Heart right ventricle (tissue), 16 donors: ENCODE measurements at regions not wholly inside any gene's neighbourhood (a gene's known extent, or its start where the extent isn't known, plus 50 kb on each side); places are given as distances from the start of the nearest gene placed in this dataset.
A peak's percentile ranks its signal among the peaks of the same experiment; 100 is the strongest.

Source experiments
- ATAC-seq, 8 donors: fragments of 200-7000 bp; cut with Tn5 transposase; one replicate each; pipeline ENCODE4 v1.9.1; 2020; ENCODE audit warnings: mild to moderate bottlenecking in 8 of 8, moderate library complexity in 8 of 8, moderate number of reproducible peaks in 1 of 8
- DNase-seq, 2 donors: peaks; one replicate each; pipeline ENCODE4 v3.0.0-alpha.2; 2020
- H3K27ac ChIP-seq, 10 donors: fragments of 200-600 bp; sonication (generic) in 2 of 10; one replicate each; pipeline versions ENCODE4 v1.5.0 to v1.8.0; 2020 to 2022; ENCODE audit warnings: mild to moderate bottlenecking in 3 of 10
- H3K27me3 ChIP-seq, 7 donors: fragments of 200-600 bp; one replicate each; pipeline ENCODE4 v1.8.0; 2021 to 2022; ENCODE audit warnings: mild to moderate bottlenecking in 2 of 7
- H3K36me3 ChIP-seq, 9 donors: fragments of 200-600 bp; sonication (generic) in 1 of 9; one replicate each; pipeline versions ENCODE4 v1.5.0 to v1.8.0; 2020 to 2022; ENCODE audit warnings: mild to moderate bottlenecking in 2 of 9
- H3K4me1 ChIP-seq, 9 donors: fragments of 200-600 bp; sonication (generic) in 1 of 9; one replicate each; pipeline versions ENCODE4 v1.5.0 to v1.8.0; 2020 to 2022; ENCODE audit warnings: mild to moderate bottlenecking in 4 of 9
- H3K4me3 ChIP-seq, 10 donors: fragments of 200-600 bp; sonication (generic) in 2 of 10; one replicate each; pipeline versions ENCODE4 v1.5.0 to v1.8.0; 2020 to 2022; ENCODE audit warnings: mild to moderate bottlenecking in 7 of 10, moderate library complexity in 2 of 10
- H3K9me3 ChIP-seq, 11 donors: fragments of 200-600 bp in 10 of 11; sonication (generic) in 2 of 11; one replicate each; pipeline versions ENCODE4 v1.5.0 to v1.8.0; 2013 to 2022; ENCODE audit warnings: mild to moderate bottlenecking in 2 of 11, control low read depth in 1 of 11, moderate library complexity in 1 of 11
- CTCF ChIP-seq, 9 donors: fragments of 200-600 bp; sonication (generic) in 2 of 9; IDR thresholded peaks; one replicate each; pipeline versions ENCODE4 v1.5.0 to v1.8.0; 2021 to 2022; ENCODE audit warnings: antibody characterized with exemption in 9 of 9, mild to moderate bottlenecking in 5 of 9, moderate library complexity in 1 of 9
- WGBS, 2 donors: extraction: QIAGEN DNeasy Blood & Tissue Kit; methylation state at CpG; one replicate each; pipeline ENCODE4 v1.1.7; 2013; ENCODE audit warnings: inconsistent platforms in 1 of 2; 5-methylcytosine and 5-hydroxymethylcytosine counted together
- intact Hi-C, 10 donors: fragments of 100-400 bp; cut with DNase I; formaldehyde crosslinking; loops; one replicate each; pipeline versions ENCODE4 v1.11.1 to v1.14.2; 2022
- donor health status: Arrhythmogenic right ventricular cardiomyopathy.
- donor health status: ischemic (EF 13 %, LVEDD 7.1; RV severe dilation, severe dysfunction).
- donor health status: healthy with polysubstance abuse.
- donor health status: DM: no; HTN: yes; CAD: no.
- donor health status: DM: no; HTN: no; CAD: no.
- donor health status: ischemic (EF 25% LVEDD 6.9; RV normal size, moderate dysfunction).
- donor health status: ischemic (EF 25% LVEDD 5.7; RV mildly dilated, moderate dysfunction).
- donor health status: healthy.
- donor health status: DM: yes; HTN: yes; CAD: no.
- donor health status: Ischemic cardiomyopathy.
- donor health status: ischemic (EF 35%, LVEDD 5.7; RV mildly dilated, moderate dysfunction).
- donor health status: nonischemic (EF 11% LVEDD 7.7; RV severe dilation, severe dysfunction).
- donor health status: DM: yes; HTN: yes; CAD: no.
- donor health status: PGD.
- donor health status: ischemic (EF 29% LVEDD 5.4; RV normal size, mild dysfunction).
- donor health status: nonischemic (EF 23%, LVEDD 6.1; RV moderate dilation, normal function).

- no peak for TF ChIP-seq CTCF (IDR thresholded peaks at IDR 0.05)
- Histone ChIP-seq H3K4me3 (no peak overlapping the region), H3K27ac (no peak overlapping the region), H3K4me1 (peaks cover 0 to 14% (median 0%) of the 10 kb centered on the region in 9 donors), H3K36me3 (no peaks in the 10 kb centered on the region), H3K27me3 (no peaks in the 10 kb centered on the region), H3K9me3 (no peaks in the 10 kb centered on the region)
- 92 to 99% methylated on average over 3 of the region's 3 CpGs for WGBS, 2 donors
- DNase-seq (no peak), ATAC-seq (no peak)
- intact Hi-C loops: no loop called here
These were observed 61.6 kb upstream of the ACSL1 start for GRCh38 chr4:184887333-184887732.

- ATAC-seq (no peak), DNase-seq (no peak)
- no peak for TF ChIP-seq CTCF (IDR thresholded peaks at IDR 0.05)
- Histone ChIP-seq H3K27me3 (no peaks in the 10 kb centered on the region), H3K4me3 (no peak overlapping the region), H3K27ac (no peak overlapping the region), H3K9me3 (no peaks in the 10 kb centered on the region), H3K36me3 (no peaks in the 10 kb centered on the region), H3K4me1 (peaks cover 0 to 14% (median 0%) of the 10 kb centered on the region in 9 donors)
- 57 to 71% methylated on average over 6 of the region's 6 CpGs for WGBS, 2 donors
- intact Hi-C loops: no loop called here
These were observed 62.2 kb upstream of the ACSL1 start for GRCh38 chr4:184887947-184888346.

GRCh38 chr4:184889666-184890335, 64.0 kb upstream of the ACSL1 start:
- DNase-seq: no peak
- TF ChIP-seq CTCF (IDR thresholded peaks at IDR 0.05): no peak
- no peaks in the 10 kb centered on the region for H3K27me3 ChIP-seq
- peaks cover 0 to 22% (median 0%) of the 10 kb centered on the region in 9 donors for H3K4me1 ChIP-seq
- peak in 2 of 8 donors; percentile 19 to 21 for ATAC-seq
- H3K36me3 ChIP-seq: no peaks in the 10 kb centered on the region
- H3K4me3 ChIP-seq: no peak overlapping the region
- WGBS, 2 donors: 56% methylated on average over 13 of the region's 13 CpGs
- no peak overlapping the region for H3K27ac ChIP-seq
- intact Hi-C loops: no loop called here
- peaks cover 0 to 5% (median 0%) of the 10 kb centered on the region in 11 donors for H3K9me3 ChIP-seq

- peaks cover 0 to 5% (median 0%) of the 10 kb centered on the region in 11 donors for H3K9me3 ChIP-seq
- intact Hi-C loops: no loop called here
- no peak for ATAC-seq
These were observed 64.7 kb upstream of the ACSL1 start for GRCh38 chr4:184890499-184890898.

More at GRCh38 chr4:184890499-184890898, 64.7 kb upstream of the ACSL1 start:
- DNase-seq: no peak
- TF ChIP-seq CTCF (IDR thresholded peaks at IDR 0.05): no peak
- Histone ChIP-seq H3K4me3 (no peak overlapping the region), H3K27ac (no peak overlapping the region), H3K4me1 (peaks cover 0 to 27% (median 0%) of the 10 kb centered on the region in 9 donors), H3K27me3 (no peaks in the 10 kb centered on the region), H3K36me3 (no peaks in the 10 kb centered on the region)
- 44 to 56% methylated on average over 5 of the region's 5 CpGs for WGBS, 2 donors
